GM19455 (cell line): ENCODE measurements at regions not wholly inside any gene's neighbourhood (a gene's known extent, or its start where the extent isn't known, plus 50 kb on each side); places are given as distances from the start of the nearest gene placed in this dataset.
"Not testable (repeated sequence)": the region's sequence is repeated elsewhere in the genome, so short reads cannot be mapped to it uniquely, and the experiment has no call there.

Experiments
- ATAC-seq: cut with Tn5 transposase; IDR thresholded peaks from one replicate; pipeline ENCODE4 v1.9.1; 2021; ENCODE audit not compliant: unreplicated experiment

DNA sequence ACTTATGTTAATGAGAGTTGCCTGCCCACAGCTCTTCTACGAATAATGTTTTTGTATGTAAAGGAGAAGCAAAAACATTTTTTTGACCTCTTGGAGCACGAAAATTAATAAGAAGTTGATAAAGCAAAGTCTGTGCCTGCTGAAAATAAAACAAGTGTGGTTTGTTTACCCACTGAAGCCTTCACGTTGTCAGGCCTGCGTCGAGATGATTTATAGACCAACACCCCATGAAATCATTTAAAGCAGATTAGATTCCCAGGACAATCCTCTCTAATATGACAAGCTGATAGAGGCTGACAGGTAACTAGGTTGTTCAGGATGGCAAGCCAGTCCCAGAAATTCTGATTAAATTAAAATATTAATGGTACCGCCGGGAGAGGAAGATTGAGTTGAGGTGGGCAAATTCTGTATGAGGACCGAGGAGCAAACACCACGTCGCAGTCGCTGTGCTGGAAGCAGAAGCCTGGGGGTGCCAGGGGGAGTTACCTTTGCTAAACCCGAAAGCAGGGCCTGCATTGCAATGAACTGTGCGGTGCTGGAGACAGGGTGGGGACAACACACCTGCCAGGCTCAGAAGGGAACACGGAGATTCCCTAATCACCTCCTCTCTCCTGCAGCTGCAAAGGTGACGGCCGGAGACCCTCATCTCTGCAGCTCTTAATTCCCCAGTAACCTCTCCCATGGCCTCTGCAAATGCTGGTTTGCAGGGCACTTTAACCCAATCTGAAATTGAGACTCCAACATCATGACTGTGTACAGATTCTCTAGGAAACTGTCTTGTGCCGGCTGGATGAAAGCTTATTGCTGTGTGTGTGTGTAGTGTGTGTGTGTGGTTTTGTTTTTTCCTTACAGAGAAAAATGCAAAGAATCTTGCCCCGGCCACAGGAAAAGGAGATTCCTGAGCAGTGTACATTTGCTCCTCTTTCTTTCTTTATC, 2805.9 kb downstream of the RPIA start:
- not testable (repeated sequence) for ATAC-seq

- ATAC-seq = not testable (repeated sequence)
Observed at GRCh38 chr2:91498065-91498449, 2806.6 kb downstream of the RPIA start.

- not testable (repeated sequence) for ATAC-seq
Observed at GRCh38 chr2:91498513-91499250, 2807.2 kb downstream of the RPIA start.

GRCh38 chr2:91499431-91500050, 2808.1 kb downstream of the RPIA start:
- ATAC-seq = not testable (repeated sequence)

DNA sequence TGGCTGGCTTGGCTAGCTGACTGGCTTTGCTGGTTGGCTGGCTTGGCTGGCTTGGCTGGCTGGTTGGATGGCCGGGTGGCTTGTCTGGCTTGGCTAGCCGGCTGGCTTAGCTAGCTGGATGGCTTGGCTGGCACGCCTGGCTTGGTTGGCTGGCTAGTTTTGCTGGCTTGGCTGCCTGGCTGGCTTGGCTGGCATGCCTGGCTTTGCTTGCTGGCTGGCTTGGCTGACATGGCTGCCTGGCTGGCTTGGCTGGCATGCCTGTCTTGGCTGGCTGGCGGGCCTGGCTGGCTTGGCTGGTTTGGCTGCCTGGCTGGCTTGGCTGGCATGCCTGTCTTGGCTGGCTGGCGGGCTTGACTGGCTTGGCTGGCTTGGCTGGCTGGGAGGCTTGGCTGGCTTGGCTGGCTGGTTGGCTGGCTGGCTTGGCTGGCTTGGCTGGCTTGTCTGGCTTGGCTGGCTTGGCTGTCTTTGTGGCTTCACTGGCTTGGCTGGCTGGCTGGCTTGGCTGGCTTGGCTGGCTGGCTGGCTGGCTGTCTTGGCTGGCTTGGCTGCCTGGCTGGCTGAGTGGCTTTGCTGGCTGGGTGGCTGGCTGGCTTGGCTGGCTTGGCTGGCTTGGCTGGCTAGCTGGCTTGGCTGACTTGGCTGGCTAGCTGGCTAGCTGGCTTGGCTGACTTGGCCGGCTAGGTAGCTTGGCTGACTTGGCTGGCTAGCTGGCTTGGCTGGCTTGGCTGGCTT, 2808.9 kb downstream of the RPIA start:
- not testable (repeated sequence) for ATAC-seq

DNA sequence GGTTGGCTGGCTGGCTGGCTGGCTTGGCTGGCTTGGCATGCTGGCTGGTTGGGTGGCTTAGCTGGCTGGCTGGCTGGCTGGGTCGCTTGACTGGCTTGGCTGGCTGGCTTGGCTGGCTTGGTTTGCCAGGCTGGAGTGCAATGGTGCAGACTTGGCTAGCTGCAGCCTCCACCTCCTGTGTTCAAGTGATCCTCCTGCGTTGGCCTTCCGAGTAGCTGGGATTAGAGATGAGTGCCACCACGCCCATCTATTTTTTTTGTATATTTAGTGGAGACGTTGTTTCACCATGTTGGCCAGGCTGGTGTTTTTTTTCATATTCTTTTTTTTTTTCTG, 2809.5 kb downstream of the RPIA start:
- ATAC-seq = not testable (repeated sequence)

GRCh38 chr2:91501481-91502080, 2810.1 kb downstream of the RPIA start:
- ATAC-seq = not testable (repeated sequence)

- not testable (repeated sequence) for ATAC-seq
Observed at GRCh38 chr2:91503572-91503958, 2812.1 kb downstream of the RPIA start.

- ATAC-seq = not testable (repeated sequence)
Observed at GRCh38 chr2:91503959-91504741, 2812.7 kb downstream of the RPIA start.

DNA sequence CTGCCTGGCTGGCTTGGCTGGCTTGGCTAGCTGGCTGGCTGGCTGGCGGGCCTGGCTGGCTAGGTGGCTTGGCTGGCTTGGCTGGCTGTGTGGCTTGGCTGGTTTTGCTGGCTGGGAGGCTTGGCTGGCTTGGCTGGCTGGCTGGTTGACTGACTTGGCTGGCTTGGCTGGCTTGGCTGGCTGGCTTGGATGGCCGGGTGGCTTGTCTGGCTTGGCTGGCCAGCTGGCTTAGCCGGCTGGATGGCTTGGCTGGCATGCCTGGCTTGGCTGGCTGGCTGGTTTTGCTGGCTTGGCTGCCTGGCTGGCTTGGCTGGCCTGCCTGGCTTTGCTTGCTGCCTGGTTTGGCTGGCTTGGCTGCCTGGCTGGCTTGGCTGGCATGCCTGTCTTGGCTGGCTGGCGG, 2817.3 kb downstream of the RPIA start:
- ATAC-seq = not testable (repeated sequence)

- not testable (repeated sequence) for ATAC-seq
Observed at GRCh38 chr2:91509276-91509675, 2817.8 kb downstream of the RPIA start.

DNA sequence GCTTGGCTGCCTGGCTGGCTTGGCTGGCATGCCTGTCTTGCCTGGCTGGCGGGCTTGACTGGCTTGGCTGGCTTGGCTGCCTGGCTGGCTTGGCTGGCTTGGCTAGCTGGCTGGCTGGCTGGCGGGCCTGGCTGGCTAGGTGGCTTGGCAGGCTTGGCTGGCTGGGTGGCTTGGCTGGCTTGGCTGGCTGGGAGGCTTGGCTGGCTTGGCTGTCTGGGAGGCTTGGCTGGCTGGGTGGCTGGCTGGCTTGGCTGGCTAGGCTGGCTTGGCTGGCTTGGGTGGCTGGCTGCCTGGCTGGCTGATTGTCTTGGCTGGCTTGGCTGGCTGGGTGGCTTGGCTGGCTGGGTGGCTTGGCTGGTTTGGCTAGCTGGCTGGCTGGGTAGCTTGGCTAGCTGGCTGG, 2819.7 kb downstream of the RPIA start:
- ATAC-seq = not testable (repeated sequence)

DNA sequence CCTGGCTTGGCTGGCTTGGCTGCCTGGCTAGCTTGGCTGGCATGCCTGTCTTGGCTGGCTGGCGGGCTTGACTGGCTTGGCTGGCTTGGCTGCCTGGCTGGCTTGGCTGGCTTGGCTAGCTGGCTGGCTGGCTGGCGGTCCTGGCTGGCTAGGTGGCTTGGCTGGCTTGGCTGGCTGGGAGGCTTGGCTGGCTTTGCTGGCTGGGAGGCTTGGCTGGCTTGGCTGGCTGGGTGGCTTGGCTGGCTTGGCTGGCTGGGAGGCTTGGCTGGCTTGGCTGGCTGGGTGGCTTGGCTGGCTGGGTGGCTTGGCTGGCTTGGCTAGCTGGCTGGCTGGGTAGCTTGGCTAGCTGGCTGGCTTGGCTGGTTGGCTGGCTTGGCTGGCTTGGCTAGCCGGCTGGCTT, 2824.5 kb downstream of the RPIA start:
- not testable (repeated sequence) for ATAC-seq

DNA sequence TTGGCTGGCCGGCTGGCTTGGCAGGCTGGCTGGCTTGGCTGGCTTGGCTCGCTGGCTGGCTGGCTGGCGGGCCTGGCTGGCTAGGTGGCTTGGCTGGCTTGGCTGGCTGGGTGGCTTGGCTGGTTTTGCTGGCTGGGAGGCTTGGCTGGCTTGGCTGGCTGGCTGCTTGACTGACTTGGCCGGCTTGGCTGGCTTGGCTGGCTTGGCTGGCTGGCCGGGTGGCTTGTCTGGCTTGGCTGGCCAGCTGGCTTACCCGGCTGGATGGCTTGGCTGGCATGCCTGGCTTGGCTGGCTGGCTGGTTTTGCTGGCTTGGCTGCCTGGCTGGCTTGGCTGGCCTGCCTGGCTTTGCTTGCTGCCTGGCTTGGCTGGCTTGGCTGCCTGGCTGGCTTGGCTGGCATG, 2825.2 kb downstream of the RPIA start:
- not testable (repeated sequence) for ATAC-seq

- not testable (repeated sequence) for ATAC-seq
Observed at GRCh38 chr2:91517846-91518245, 2826.4 kb downstream of the RPIA start.

DNA sequence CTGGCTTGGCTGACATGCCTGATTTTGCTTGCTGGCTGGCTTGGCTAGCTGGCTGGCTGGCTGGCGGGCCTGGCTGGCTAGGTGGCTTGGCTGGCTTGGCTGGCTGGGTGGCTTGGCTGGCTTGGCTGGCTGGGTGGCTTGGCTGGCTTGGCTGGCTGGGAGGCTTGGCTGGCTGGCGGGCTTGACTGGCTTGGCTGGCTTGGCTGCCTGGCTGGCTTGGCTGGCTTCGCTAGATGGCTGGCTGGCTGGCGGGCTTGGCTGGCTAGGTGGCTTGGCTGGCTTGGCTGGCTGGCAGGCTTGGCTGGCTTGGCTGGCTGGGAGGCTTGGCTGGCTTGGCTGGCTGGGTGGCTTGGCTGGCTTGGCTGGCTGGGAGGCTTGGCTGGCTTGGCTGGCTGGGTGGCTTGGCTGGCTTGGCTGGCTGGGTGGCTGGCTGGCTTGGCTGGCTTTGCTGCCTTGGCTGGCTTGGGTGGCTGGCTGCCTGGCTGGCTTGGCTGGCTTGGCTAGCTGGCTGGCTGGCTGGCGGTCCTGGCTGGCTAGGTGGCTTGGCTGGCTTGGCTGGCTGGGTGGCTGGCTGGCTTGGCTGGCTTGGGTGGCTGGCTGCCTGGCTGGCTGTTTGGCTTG, 2827.0 kb downstream of the RPIA start:
- ATAC-seq = not testable (repeated sequence)

GRCh38 chr2:91519359-91519758, 2827.9 kb downstream of the RPIA start:
- ATAC-seq = not testable (repeated sequence)

- not testable (repeated sequence) for ATAC-seq
Observed at GRCh38 chr2:91519914-91520313, 2828.4 kb downstream of the RPIA start.

GRCh38 chr2:91520523-91520922, 2829.1 kb downstream of the RPIA start:
- ATAC-seq = not testable (repeated sequence)
